IMR-90 (cell line): ENCODE measurements at regions not wholly inside any gene's neighbourhood (a gene's known extent, or its start where the extent isn't known, plus 50 kb on each side); places are given as distances from the start of the nearest gene placed in this dataset.

Source experiments
- ATAC-seq: fragments of 200-7000 bp; cut with Tn5 transposase; 2 replicates; pipeline ENCODE4 v1.9.1; 2020; ENCODE audit warnings: low read depth, mild to moderate bottlenecking, moderate library complexity
- BruUV-seq: library from RNA; stranded (reverse); fragments of 400-500 nt; replicated peaks from 2 replicates; lab custom pipeline; 2021; lab: Mats Ljungman, UMichigan
- CTCF ChIA-PET: fragments of 300-600 bp; formaldehyde crosslinking; extraction: SDS; loops from one replicate; lab custom pipeline; 2021; ENCODE audit warnings: antibody characterized with exemption; lab: Yijun Ruan, JAX
- POLR2A ChIA-PET: fragments of 300-600 bp; sonication (Branson Sonifier 250); formaldehyde crosslinking; loops from one replicate; lab custom pipeline; 2022; ENCODE audit warnings: antibody characterized with exemption; ENCODE audit not compliant: unreplicated experiment; lab: Charles Lee
- DNase-seq: peaks from one replicate; pipeline ENCODE4 v3.0.0; 2013
- H2AFZ ChIP-seq: replicated peaks from 2 replicates; pipeline ENCODE3; 2013; ENCODE audit warnings: low read length, mild to moderate bottlenecking; ENCODE audit not compliant: poor library complexity
- H2AK5ac ChIP-seq: 2 replicates; pipeline ENCODE4 v1.6.1; 2013; ENCODE audit warnings: low read depth, low read length, inconsistent platforms
- H2AK9ac ChIP-seq: replicated peaks from 2 replicates; pipeline ENCODE3; 2013; ENCODE audit warnings: mild to moderate bottlenecking, low read depth, low read length, moderate library complexity; ENCODE audit not compliant: poor library complexity
- H2BK120ac ChIP-seq: 2 replicates; pipeline ENCODE4 v1.6.1; 2013; ENCODE audit warnings: low read depth, low read length, inconsistent platforms
- H2BK15ac ChIP-seq: 3 replicates; pipeline ENCODE4 v1.6.1; 2013; ENCODE audit warnings: low read depth, low read length, inconsistent platforms
- H2BK20ac ChIP-seq: 2 replicates; pipeline ENCODE4 v1.6.1; 2013; ENCODE audit warnings: low read depth, mild to moderate bottlenecking, inconsistent platforms, low read length, moderate library complexity
- H2BK5ac ChIP-seq: 2 replicates; pipeline ENCODE4 v1.6.1; 2013; ENCODE audit warnings: mild to moderate bottlenecking, low read depth, low read length, inconsistent platforms; ENCODE audit not compliant: poor library complexity, severe bottlenecking
- H3K14ac ChIP-seq: replicated peaks from 2 replicates; pipeline ENCODE4 v1.6.1; 2013; ENCODE audit warnings: low read depth, low read length, inconsistent platforms
- H3K18ac ChIP-seq: 2 replicates; pipeline ENCODE4 v1.6.1; 2013; ENCODE audit warnings: low read depth, low read length, control low read depth
- H3K23ac ChIP-seq: 2 replicates; pipeline ENCODE4 v1.6.1; 2013; ENCODE audit warnings: low read depth, low read length, inconsistent platforms
- H3K27ac ChIP-seq: 2 replicates; pipeline ENCODE4 v1.5.1; 2013; ENCODE audit warnings: mild to moderate bottlenecking, control low read depth, low read length; ENCODE audit not compliant: insufficient read depth
- H3K27me3 ChIP-seq: 2 replicates; pipeline ENCODE4 v1.6.1; 2013; ENCODE audit warnings: low read length; ENCODE audit not compliant: control insufficient read depth, insufficient read depth
- H3K36me3 ChIP-seq: 2 replicates; pipeline ENCODE4 v1.6.1; 2013; ENCODE audit warnings: low read length, mixed read lengths; ENCODE audit not compliant: control insufficient read depth, insufficient read depth
- H3K4ac ChIP-seq: 2 replicates; pipeline ENCODE4 v1.6.1; 2013; ENCODE audit warnings: low read depth, low read length, inconsistent platforms
- H3K4me1 ChIP-seq: 2 replicates; pipeline ENCODE4 v1.6.1; 2013; ENCODE audit warnings: low read length, mixed read lengths; ENCODE audit not compliant: control insufficient read depth, insufficient read depth
- H3K4me2 ChIP-seq: 2 replicates; pipeline ENCODE4 v1.6.1; 2013; ENCODE audit warnings: low read depth, mild to moderate bottlenecking, control low read depth, low read length, moderate library complexity
- H3K4me3 ChIP-seq: 2 replicates; pipeline ENCODE4 v1.5.1; 2013; ENCODE audit warnings: low read depth, mild to moderate bottlenecking, control low read depth, low read length, moderate library complexity; ENCODE audit not compliant: insufficient read depth
- H3K56ac ChIP-seq: 2 replicates; pipeline ENCODE4 v1.6.1; 2013; ENCODE audit warnings: low read length, inconsistent platforms; ENCODE audit not compliant: insufficient read depth; ENCODE audit errors: extremely low read depth
- H3K79me1 ChIP-seq, 2 experiments: 2 replicates each; pipeline ENCODE4 v1.6.1; 2013; ENCODE audit warnings: low read length in 2 of 2, inconsistent platforms in 1 of 2, low read depth in 1 of 2
- H3K9ac ChIP-seq: 2 replicates; pipeline ENCODE4 v1.6.1; 2013; ENCODE audit warnings: low read depth, low read length, control low read depth
- H3K9me1 ChIP-seq: 2 replicates; pipeline ENCODE4 v1.6.1; 2013; ENCODE audit warnings: low read length, inconsistent platforms; ENCODE audit not compliant: insufficient read depth
- H3K9me3 ChIP-seq: 2 replicates; pipeline ENCODE4 v1.6.1; 2013; ENCODE audit warnings: low read length; ENCODE audit not compliant: control insufficient read depth, insufficient read depth
- H4K20me1 ChIP-seq: 2 replicates; pipeline ENCODE4 v1.6.1; 2013; ENCODE audit warnings: low read length, inconsistent platforms; ENCODE audit not compliant: insufficient read depth
- H4K5ac ChIP-seq: 2 replicates; pipeline ENCODE4 v1.6.1; 2013; ENCODE audit warnings: mild to moderate bottlenecking, low read depth, low read length, control low read depth
- H4K8ac ChIP-seq, 2 experiments: 2 replicates each; pipeline ENCODE4 v1.6.1; 2013; ENCODE audit warnings: low read depth in 2 of 2, low read length in 2 of 2, control low read depth in 1 of 2, inconsistent platforms in 1 of 2
- H4K91ac ChIP-seq: 2 replicates; pipeline ENCODE4 v1.6.1; 2013; ENCODE audit warnings: low read depth, low read length, inconsistent platforms; ENCODE audit not compliant: insufficient read depth
- ELK1 ChIP-seq: fragments of 150-350 bp; IDR thresholded peaks from 2 replicates; pipeline ENCODE4 v1.6.1; 2016; ENCODE audit warnings: low read depth, mild to moderate bottlenecking, low read length, moderate library complexity, borderline replicate concordance
- MAFK ChIP-seq: IDR thresholded peaks from 2 replicates; pipeline ENCODE4 v1.6.1; 2012; ENCODE audit warnings: low read depth, low read length, improper control_type of control experiment
- POLR2A ChIP-seq: IDR thresholded peaks from 2 replicates; pipeline ENCODE4 v1.6.1; 2012; ENCODE audit warnings: mild to moderate bottlenecking, low read depth, low read length
- RFX5 ChIP-seq: IDR thresholded peaks from 2 replicates; pipeline ENCODE4 v1.8.0; 2012; ENCODE audit warnings: low read depth, mild to moderate bottlenecking, low read length, moderate library complexity
- WGBS, 2 experiments: methylation state at CpG; one replicate each; pipeline versions ENCODE4 v1.1.5 to v1.1.7; 2013; ENCODE audit warnings: missing lambda C conversion rate in 2 of 2; ENCODE audit not compliant: insufficient read length in 1 of 2; ENCODE audit errors: extremely low coverage in 2 of 2; 5-methylcytosine and 5-hydroxymethylcytosine counted together
- dilution Hi-C: fragments of 300-500 bp; cut with HindIII; formaldehyde crosslinking; loops from one replicate; pipeline ENCODE4 v1.14.3; 2018; ENCODE audit warnings: low sequenced_read_pairs; ENCODE audit not compliant: unreplicated experiment
- in situ Hi-C: fragments of 300-500 bp; cut with MboI; formaldehyde crosslinking; loops from 3 replicates; pipeline ENCODE4 v1.14.3; 2019; ENCODE audit warnings: low sequenced_read_pairs, inconsistent platforms, mixed read lengths
- intact Hi-C: fragments of 100-400 bp; cut with micrococcal nuclease; formaldehyde crosslinking; loops from 2 replicates; pipeline ENCODE4 v1.10.0; 2022

GRCh38 chr18:44156126-44156525, 524.6 kb upstream of the SETBP1 start:
- Histone ChIP-seq H4K5ac (no peak overlapping the region), H3K36me3 (no peaks in the 10 kb centered on the region), H3K27ac (no peak overlapping the region), H3K18ac (no peak overlapping the region), H4K91ac (no peak overlapping the region), H2AK9ac (no peak overlapping the region), H2BK120ac (no peak overlapping the region), H3K4me2 (no peak overlapping the region), H2BK15ac (no peak overlapping the region), H3K4me1 (no peaks in the 10 kb centered on the region), H3K9me1 (no peaks in the 10 kb centered on the region), H3K9ac (no peak overlapping the region), H3K23ac (no peak overlapping the region), H2BK5ac (no peak overlapping the region), H3K27me3 (no peaks in the 10 kb centered on the region), H3K4me3 (no peak overlapping the region), H3K9me3 (no peaks in the 10 kb centered on the region), H4K20me1 (no peaks in the 10 kb centered on the region), H2AK5ac (no peak overlapping the region), H2AFZ (no peak overlapping the region), H3K56ac (no peak overlapping the region), H3K79me1 (no peaks in the 10 kb centered on the region), H4K8ac (no peak overlapping the region), H2BK20ac (no peak overlapping the region), H3K4ac (no peak overlapping the region), H3K14ac (no peak overlapping the region)
- CTCF ChIA-PET = no interaction called here
- DNase-seq = no peak
- no TSS peak for BruUV-seq
- no CpG with 5 or more reads among the region's 3 CpGs for WGBS, 2 experiments
- no peak for ATAC-seq
- in situ Hi-C loops = no loop called here
- TF ChIP-seq ELK1 (no peak), POLR2A (no peak), RFX5 (no peak), MAFK (no peak)
- intact Hi-C loops = no loop called here
- POLR2A ChIA-PET = no interaction called here
- dilution Hi-C loops = no loop called here
